Nephron (organoid): ENCODE measurements at regions not wholly inside any gene's neighbourhood (a gene's known extent, or its start where the extent isn't known, plus 50 kb on each side); places are given as distances from the start of the nearest gene placed in this dataset.

Source experiments
- H3K27ac Mint-ChIP-seq, 3 experiments: 2 replicates each; pipeline ENCODE4 v1.8.0; 2020; ENCODE audit warnings: mixed read lengths in 3 of 3, mild to moderate bottlenecking in 2 of 3, moderate library complexity in 1 of 3
- H3K27me3 Mint-ChIP-seq: 2 replicates; pipeline ENCODE4 v1.8.0; 2021; ENCODE audit warnings: low read depth, mild to moderate bottlenecking, moderate library complexity, mixed read lengths
- H3K36me3 Mint-ChIP-seq: 2 replicates; pipeline ENCODE4 v1.8.0; 2020; ENCODE audit warnings: low read depth, mixed read lengths
- H3K4me1 Mint-ChIP-seq: 2 replicates; pipeline ENCODE4 v1.8.0; 2020; ENCODE audit warnings: mixed read lengths
- H3K4me3 Mint-ChIP-seq, 3 experiments: 2 replicates each; pipeline ENCODE4 v1.8.0; 2020; ENCODE audit warnings: mild to moderate bottlenecking in 3 of 3, mixed read lengths in 3 of 3, moderate library complexity in 2 of 3
- H3K9me3 Mint-ChIP-seq: 2 replicates; pipeline ENCODE4 v1.8.0; 2020; ENCODE audit warnings: mixed read lengths
- CTCF ChIP-seq, 3 experiments: fragments of 200-600 bp; sonication (generic); IDR thresholded peaks; one replicate each; pipeline ENCODE4 v1.5.0; 2021; ENCODE audit warnings: antibody characterized with exemption in 3 of 3; ENCODE audit not compliant: unreplicated experiment in 3 of 3

- Mint-ChIP-seq H3K36me3 (no peaks in the 10 kb centered on the region), H3K4me1 (peaks cover 14% of the 10 kb centered on the region)
These were observed 328.3 kb upstream of the AGTR1 start for GRCh38 chr3:148369381-148369780.

GRCh38 chr3:148372206-148372875, 325.4 kb upstream of the AGTR1 start:
- Mint-ChIP-seq H3K4me3 (no peak overlapping the region), H3K27ac (peak overlapping the region in 2 of 3 experiments; percentile 67 to 77), H3K9me3 (peaks cover 2% of the 10 kb centered on the region), H3K27me3 (no peaks in the 10 kb centered on the region), H3K4me1 (peaks cover 7% of the 10 kb centered on the region), H3K36me3 (no peaks in the 10 kb centered on the region)
- TF ChIP-seq CTCF (IDR thresholded peaks at IDR 0.05; ENCODE audit: unreplicated experiment in 3 of 3), result no peak

More at GRCh38 chr3:148369381-148369780, 328.3 kb upstream of the AGTR1 start:
- Mint-ChIP-seq H3K27ac (no peak overlapping the region), H3K4me3 (no peak overlapping the region), H3K9me3 (peaks cover 6% of the 10 kb centered on the region), H3K27me3 (no peaks in the 10 kb centered on the region)
- no peak for TF ChIP-seq CTCF (IDR thresholded peaks at IDR 0.05; ENCODE audit: unreplicated experiment in 3 of 3)

- Mint-ChIP-seq H3K27ac (no peak overlapping the region), H3K4me3 (no peak overlapping the region), H3K9me3 (peaks cover 2% of the 10 kb centered on the region), H3K4me1 (peaks cover 5% of the 10 kb centered on the region), H3K27me3 (no peaks in the 10 kb centered on the region), H3K36me3 (no peaks in the 10 kb centered on the region)
- TF ChIP-seq CTCF (IDR thresholded peaks at IDR 0.05; ENCODE audit: unreplicated experiment in 3 of 3), result no peak
These were observed 323.7 kb upstream of the AGTR1 start for GRCh38 chr3:148373961-148374360.

- H3K36me3 Mint-ChIP-seq, result no peaks in the 10 kb centered on the region
- no peak overlapping the region for H3K4me3 Mint-ChIP-seq
- peak; percentile 67 to 77 (median 71) for TF ChIP-seq CTCF (IDR thresholded peaks at IDR 0.05; ENCODE audit: unreplicated experiment in 3 of 3)
- H3K4me1 Mint-ChIP-seq, result no peaks in the 10 kb centered on the region
- H3K27ac Mint-ChIP-seq, result peak overlapping the region in 1 of 3 experiments; percentile 1
- no peaks in the 10 kb centered on the region for H3K9me3 Mint-ChIP-seq
- no peaks in the 10 kb centered on the region for H3K27me3 Mint-ChIP-seq
These were observed 317.8 kb upstream of the AGTR1 start for GRCh38 chr3:148379763-148380382.

GRCh38 chr3:148381051-148381450, 316.7 kb upstream of the AGTR1 start:
- no peak for TF ChIP-seq CTCF (IDR thresholded peaks at IDR 0.05; ENCODE audit: unreplicated experiment in 3 of 3)
- no peak overlapping the region for H3K27ac Mint-ChIP-seq
- no peaks in the 10 kb centered on the region for H3K9me3 Mint-ChIP-seq
- H3K36me3 Mint-ChIP-seq, result no peaks in the 10 kb centered on the region
- H3K4me3 Mint-ChIP-seq, result no peak overlapping the region
- no peaks in the 10 kb centered on the region for H3K27me3 Mint-ChIP-seq
- H3K4me1 Mint-ChIP-seq, result no peaks in the 10 kb centered on the region

GRCh38 chr3:148389916-148390315, 307.8 kb upstream of the AGTR1 start:
- Mint-ChIP-seq H3K9me3 (no peaks in the 10 kb centered on the region), H3K4me1 (no peaks in the 10 kb centered on the region), H3K4me3 (no peak overlapping the region), H3K27me3 (no peaks in the 10 kb centered on the region), H3K27ac (no peak overlapping the region), H3K36me3 (no peaks in the 10 kb centered on the region)
- no peak for TF ChIP-seq CTCF (IDR thresholded peaks at IDR 0.05; ENCODE audit: unreplicated experiment in 3 of 3)
